ENCODE measurements at regions not wholly inside any gene's neighbourhood (a gene's known extent, or its start where the extent isn't known, plus 50 kb on each side); places are given as distances from the start of the nearest gene placed in this dataset.

DNA sequence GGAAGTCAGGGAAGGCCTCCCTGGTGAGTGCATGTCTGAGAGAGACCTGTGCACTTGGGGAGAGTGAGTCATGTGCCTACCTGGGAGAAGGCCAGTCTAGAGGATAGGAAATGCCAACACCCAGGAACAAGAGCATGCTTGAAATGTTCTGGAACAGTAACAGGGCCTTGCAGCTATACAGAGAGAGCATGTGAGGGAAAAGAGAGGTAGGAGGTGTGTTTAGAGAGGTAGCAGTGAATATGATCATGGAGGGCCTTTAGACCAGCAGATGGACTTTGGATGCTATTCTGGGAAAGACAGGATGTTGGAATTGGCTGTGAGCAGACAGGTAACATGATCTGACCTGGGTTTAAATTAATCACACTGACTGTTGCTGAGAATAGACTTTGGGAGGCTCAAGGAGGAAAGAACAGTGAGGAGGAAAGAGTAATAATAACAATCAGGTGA, 1143.6 kb downstream of the FLRT2 start:
- Histone ChIP-seq H3K4me2 (ENCODE audit: low read depth, low read length) (peak overlapping the region; percentile 46), H3K79me2 (ENCODE audit: insufficient read depth, low read length) (no peaks in the 10 kb centered on the region), H3K9me3 (ENCODE audit: low read length) (no peaks in the 10 kb centered on the region), H4K20me1 (ENCODE audit: insufficient read depth, low read length) (no peaks in the 10 kb centered on the region), H3K27me3 (ENCODE audit: control insufficient read depth in 1 of 2, insufficient read depth in 2 of 2, low read length in 2 of 2) (no peaks in the 10 kb centered on the region), H3K9ac (ENCODE audit: insufficient read depth, low read depth, low read length) (no peak overlapping the region; the same call in 1 of the 2 replicates), H3K4me1 (ENCODE audit: insufficient read depth, low read length) (peaks cover 24% of the 10 kb centered on the region), H3K36me3 (replicated peaks in 1 of 2; ENCODE audit: control insufficient read depth in 1 of 2, insufficient read depth in 2 of 2, low read length in 2 of 2) (no peaks in the 10 kb centered on the region), H3K27ac (ENCODE audit: extremely low read length, insufficient read depth, low read length) (peak overlapping the region; percentile 39), H2AFZ (ENCODE audit: low read length) (peak overlapping the region; percentile 71), H3K4me3 (replicated peaks in 1 of 3; ENCODE audit: insufficient read depth in 1 of 3, low read depth in 2 of 3, low read length in 3 of 3) (peak overlapping the region in 1 of 3 experiments; percentile 12; a peak in 1 of 6 replicates)
- intact Hi-C loops (cut with micrococcal nuclease; ENCODE audit: unreplicated experiment), result loop anchor here (10.0 kb wide), 1 partner anchor 221 kb away; no protein-coding TSS in a partner anchor
- FAIRE-seq, result peak; percentile 70
- ChIA-PET POLR2A (no interaction called here), CTCF (ENCODE audit: low intra/inter-chr PET ratio, low total read pairs) (no interaction called here)
- in situ Hi-C loops (cut with HindIII; ENCODE audit: extremely low pct_ligation_motif_present, low pct_unique_long_range_greater_than_20kb), result no loop called here
- DNase-seq (ENCODE audit: low spot score), result peak; percentile 75
- peak; percentile 99 for ATAC-seq
- BruUV-seq (replicated peaks), result no TSS peak
- TF ChIP-seq, protein P1, sequence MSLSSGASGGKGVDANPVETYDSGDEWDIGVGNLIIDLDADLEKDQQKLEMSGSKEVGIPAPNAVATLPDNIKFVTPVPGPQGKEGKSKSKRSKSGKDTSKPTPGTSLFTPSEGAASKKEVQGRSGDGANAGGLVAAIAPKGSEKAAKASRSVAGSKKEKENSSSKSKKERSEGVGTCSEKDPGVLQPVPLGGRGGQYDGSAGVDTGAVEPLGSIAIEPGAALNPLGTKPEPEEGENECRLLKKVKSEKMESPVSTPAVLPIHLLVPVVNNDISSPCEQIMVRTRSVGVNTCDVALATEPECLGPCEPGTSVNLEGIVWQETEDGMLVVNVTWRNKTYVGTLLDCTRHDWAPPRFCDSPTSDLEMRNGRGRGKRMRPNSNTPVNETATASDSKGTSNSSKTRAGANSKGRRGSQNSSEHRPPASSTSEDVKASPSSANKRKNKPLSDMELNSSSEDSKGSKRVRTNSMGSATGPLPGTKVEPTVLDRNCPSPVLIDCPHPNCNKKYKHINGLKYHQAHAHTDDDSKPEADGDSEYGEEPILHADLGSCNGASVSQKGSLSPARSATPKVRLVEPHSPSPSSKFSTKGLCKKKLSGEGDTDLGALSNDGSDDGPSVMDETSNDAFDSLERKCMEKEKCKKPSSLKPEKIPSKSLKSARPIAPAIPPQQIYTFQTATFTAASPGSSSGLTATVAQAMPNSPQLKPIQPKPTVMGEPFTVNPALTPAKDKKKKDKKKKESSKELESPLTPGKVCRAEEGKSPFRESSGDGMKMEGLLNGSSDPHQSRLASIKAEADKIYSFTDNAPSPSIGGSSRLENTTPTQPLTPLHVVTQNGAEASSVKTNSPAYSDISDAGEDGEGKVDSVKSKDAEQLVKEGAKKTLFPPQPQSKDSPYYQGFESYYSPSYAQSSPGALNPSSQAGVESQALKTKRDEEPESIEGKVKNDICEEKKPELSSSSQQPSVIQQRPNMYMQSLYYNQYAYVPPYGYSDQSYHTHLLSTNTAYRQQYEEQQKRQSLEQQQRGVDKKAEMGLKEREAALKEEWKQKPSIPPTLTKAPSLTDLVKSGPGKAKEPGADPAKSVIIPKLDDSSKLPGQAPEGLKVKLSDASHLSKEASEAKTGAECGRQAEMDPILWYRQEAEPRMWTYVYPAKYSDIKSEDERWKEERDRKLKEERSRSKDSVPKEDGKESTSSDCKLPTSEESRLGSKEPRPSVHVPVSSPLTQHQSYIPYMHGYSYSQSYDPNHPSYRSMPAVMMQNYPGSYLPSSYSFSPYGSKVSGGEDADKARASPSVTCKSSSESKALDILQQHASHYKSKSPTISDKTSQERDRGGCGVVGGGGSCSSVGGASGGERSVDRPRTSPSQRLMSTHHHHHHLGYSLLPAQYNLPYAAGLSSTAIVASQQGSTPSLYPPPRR (CRISPR knock-in tag; IDR thresholded peaks at IDR 0.05; ENCODE audit: borderline replicate concordance), result peak; percentile 55; the same call in 1 of the 2 replicates
- TF ChIP-seq BHLHE40 (IDR thresholded peaks at IDR 0.05; ENCODE audit: low read length), result no peak
- TF ChIP-seq, protein P2, sequence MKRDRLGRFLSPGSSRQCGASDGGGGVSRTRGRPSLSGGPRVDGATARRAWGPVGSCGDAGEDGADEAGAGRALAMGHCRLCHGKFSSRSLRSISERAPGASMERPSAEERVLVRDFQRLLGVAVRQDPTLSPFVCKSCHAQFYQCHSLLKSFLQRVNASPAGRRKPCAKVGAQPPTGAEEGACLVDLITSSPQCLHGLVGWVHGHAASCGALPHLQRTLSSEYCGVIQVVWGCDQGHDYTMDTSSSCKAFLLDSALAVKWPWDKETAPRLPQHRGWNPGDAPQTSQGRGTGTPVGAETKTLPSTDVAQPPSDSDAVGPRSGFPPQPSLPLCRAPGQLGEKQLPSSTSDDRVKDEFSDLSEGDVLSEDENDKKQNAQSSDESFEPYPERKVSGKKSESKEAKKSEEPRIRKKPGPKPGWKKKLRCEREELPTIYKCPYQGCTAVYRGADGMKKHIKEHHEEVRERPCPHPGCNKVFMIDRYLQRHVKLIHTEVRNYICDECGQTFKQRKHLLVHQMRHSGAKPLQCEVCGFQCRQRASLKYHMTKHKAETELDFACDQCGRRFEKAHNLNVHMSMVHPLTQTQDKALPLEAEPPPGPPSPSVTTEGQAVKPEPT (CRISPR knock-in tag; IDR thresholded peaks at IDR 0.05; ENCODE audit: low read depth), result 0 out of 2 replicates have a peak, but pooled peaks have one; percentile 30
- TF ChIP-seq, protein P3, sequence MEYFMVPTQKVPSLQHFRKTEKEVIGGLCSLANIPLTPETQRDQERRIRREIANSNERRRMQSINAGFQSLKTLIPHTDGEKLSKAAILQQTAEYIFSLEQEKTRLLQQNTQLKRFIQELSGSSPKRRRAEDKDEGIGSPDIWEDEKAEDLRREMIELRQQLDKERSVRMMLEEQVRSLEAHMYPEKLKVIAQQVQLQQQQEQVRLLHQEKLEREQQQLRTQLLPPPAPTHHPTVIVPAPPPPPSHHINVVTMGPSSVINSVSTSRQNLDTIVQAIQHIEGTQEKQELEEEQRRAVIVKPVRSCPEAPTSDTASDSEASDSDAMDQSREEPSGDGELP (IDR thresholded peaks at IDR 0.05; ENCODE audit: borderline replicate concordance, low read depth), result no peak
- peak; percentile 28; the same call in 1 of the 2 replicates for TF ChIP-seq NCOA2 (CRISPR knock-in tag; IDR thresholded peaks at IDR 0.05)
- no peak for TF ChIP-seq ZBTB42 (CRISPR knock-in tag; IDR thresholded peaks at IDR 0.05)
- peak; percentile 89 for TF ChIP-seq SIX4 (CRISPR knock-in tag; IDR thresholded peaks at IDR 0.05)
- no peak for TF ChIP-seq SOX6 (IDR thresholded peaks at IDR 0.05)
- peak; percentile 30; the same call in 1 of the 2 replicates for TF ChIP-seq SOX6 (CRISPR knock-in tag; IDR thresholded peaks at IDR 0.05)
- TF ChIP-seq, protein P4, sequence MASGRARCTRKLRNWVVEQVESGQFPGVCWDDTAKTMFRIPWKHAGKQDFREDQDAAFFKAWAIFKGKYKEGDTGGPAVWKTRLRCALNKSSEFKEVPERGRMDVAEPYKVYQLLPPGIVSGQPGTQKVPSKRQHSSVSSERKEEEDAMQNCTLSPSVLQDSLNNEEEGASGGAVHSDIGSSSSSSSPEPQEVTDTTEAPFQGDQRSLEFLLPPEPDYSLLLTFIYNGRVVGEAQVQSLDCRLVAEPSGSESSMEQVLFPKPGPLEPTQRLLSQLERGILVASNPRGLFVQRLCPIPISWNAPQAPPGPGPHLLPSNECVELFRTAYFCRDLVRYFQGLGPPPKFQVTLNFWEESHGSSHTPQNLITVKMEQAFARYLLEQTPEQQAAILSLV (CRISPR knock-in tag; IDR thresholded peaks at IDR 0.05; ENCODE audit: borderline replicate concordance), result no peak
- TF ChIP-seq SALL1 (CRISPR knock-in tag; IDR thresholded peaks at IDR 0.05), result peak; percentile 62; the same call in 1 of the 2 replicates
- TF ChIP-seq, protein P5, sequence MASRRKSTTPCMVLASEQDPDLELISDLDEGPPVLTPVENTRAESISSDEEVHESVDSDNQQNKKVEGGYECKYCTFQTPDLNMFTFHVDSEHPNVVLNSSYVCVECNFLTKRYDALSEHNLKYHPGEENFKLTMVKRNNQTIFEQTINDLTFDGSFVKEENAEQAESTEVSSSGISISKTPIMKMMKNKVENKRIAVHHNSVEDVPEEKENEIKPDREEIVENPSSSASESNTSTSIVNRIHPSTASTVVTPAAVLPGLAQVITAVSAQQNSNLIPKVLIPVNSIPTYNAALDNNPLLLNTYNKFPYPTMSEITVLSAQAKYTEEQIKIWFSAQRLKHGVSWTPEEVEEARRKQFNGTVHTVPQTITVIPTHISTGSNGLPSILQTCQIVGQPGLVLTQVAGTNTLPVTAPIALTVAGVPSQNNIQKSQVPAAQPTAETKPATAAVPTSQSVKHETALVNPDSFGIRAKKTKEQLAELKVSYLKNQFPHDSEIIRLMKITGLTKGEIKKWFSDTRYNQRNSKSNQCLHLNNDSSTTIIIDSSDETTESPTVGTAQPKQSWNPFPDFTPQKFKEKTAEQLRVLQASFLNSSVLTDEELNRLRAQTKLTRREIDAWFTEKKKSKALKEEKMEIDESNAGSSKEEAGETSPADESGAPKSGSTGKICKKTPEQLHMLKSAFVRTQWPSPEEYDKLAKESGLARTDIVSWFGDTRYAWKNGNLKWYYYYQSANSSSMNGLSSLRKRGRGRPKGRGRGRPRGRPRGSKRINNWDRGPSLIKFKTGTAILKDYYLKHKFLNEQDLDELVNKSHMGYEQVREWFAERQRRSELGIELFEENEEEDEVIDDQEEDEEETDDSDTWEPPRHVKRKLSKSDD (CRISPR knock-in tag; IDR thresholded peaks at IDR 0.05; ENCODE audit: low read depth), result no peak
